CD4-positive, alpha-beta T cell treated with Interleukin-21 for 1 hour (primary cell): ENCODE measurements at regions not wholly inside any gene's neighbourhood (a gene's known extent, or its start where the extent isn't known, plus 50 kb on each side); places are given as distances from the start of the nearest gene placed in this dataset.

Experiments used
- DNase-seq: peaks from one replicate; pipeline ENCODE4 v3.0.0-alpha.2; 2020

GRCh38 chr1:36602184-36602583 lies 119.5 kb upstream of the CSF3R start:
- DNase-seq, result no peak

- no peak for DNase-seq
Observed at GRCh38 chr1:36599828-36600227, 117.1 kb upstream of the CSF3R start.

DNA sequence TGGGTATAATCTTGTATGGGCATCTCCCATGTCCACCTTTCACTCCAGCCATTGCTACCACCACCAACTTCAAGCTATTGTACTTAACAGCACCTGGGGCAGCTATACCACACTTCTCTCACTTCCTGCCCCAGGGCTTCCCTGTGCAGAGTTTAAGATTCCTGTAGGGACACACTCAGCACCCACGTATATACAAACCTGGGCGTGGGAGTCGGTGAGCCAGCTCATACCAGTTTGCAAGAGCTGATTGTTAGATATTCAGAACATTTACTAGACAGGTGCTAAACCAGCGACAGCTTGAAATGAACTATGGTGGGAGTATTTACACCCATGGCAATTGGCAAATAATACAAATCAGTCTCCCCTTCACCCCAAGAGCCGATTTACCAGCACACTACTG lies 114.8 kb upstream of the CSF3R start:
- no peak for DNase-seq

- DNase-seq, result no peak
Observed at GRCh38 chr1:36595921-36596320, 113.2 kb upstream of the CSF3R start.

GRCh38 chr1:36595349-36595748 lies 112.6 kb upstream of the CSF3R start:
- no peak for DNase-seq

GRCh38 chr1:36594023-36594422 lies 111.3 kb upstream of the CSF3R start:
- DNase-seq, result no peak

GRCh38 chr1:36591278-36591677 lies 108.6 kb upstream of the CSF3R start:
- DNase-seq, result no peak

GRCh38 chr1:36590771-36591170 lies 108.1 kb upstream of the CSF3R start:
- DNase-seq, result no peak

GRCh38 chr1:36590264-36590663 lies 107.6 kb upstream of the CSF3R start:
- no peak for DNase-seq

DNA sequence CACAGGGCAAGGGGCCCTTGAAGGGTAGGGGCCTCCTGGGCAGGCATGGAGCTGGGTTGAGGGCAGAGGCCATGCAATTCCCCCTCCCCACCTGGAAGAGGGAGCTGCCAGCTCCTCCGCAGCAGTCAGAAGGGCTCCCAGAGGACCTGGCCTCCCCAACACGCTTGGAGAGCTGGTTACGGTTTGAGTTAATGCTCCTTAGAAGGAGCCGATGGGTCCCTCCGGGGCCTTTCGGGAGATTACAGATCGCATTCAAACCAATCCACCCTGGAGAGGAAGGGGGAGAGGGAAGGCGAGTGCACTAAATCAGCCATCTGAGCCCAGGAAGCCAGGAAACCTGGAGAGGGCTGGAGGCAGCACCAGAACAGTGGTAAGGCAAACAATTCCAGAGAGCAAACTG lies 106.3 kb upstream of the CSF3R start:
- no peak for DNase-seq

DNA sequence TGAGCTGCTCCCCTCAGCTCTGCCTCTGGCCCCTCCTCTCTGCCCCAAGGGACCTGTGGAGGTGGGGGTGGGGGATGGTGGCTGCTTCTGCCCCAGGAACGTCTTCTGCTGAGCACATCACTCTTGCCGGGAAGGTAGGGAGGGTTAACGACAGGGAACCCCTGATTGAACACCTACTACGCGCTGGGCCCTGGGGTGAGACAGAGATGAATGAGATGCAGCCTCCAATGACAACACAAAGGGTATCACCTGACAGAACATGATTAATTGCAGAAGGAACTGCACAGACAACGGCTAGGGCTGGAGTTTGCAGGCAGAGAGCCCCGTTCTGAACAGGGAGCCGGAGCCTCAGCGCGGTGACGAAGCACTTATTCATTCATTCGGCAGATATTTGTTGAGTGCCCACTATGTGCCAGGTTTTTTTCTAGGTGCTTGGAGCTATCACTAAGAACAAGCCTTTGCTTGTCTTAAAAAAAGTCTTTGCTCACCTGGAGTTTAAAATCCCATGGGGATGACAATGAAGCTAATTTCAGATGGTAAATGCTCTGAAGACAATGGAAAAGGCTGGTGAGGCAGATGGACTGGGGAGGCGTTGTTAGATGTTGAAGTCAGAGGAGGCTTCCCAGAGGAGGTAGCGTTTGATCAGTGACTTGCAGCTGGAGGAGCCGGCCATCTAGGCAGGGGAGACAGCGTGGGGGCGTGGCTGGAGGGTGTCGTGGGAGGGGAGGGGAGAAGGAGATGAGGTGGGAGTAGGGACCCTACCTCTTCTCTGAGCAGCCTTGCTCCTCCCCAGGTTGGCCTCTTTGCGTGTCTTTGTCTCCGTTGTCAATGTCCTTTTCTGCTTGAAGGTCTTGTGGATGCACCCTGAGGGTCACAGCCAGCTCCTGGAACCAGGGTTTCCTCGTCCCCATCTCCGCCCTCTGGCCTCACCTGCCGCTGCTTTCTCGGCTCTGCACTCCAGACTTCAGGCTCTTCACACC lies 103.1 kb upstream of the CSF3R start:
- no peak for DNase-seq

GRCh38 chr1:36584874-36585453 lies 102.3 kb upstream of the CSF3R start:
- no peak for DNase-seq

- no peak for DNase-seq
Observed at GRCh38 chr1:36583980-36584782, 101.5 kb upstream of the CSF3R start.

DNA sequence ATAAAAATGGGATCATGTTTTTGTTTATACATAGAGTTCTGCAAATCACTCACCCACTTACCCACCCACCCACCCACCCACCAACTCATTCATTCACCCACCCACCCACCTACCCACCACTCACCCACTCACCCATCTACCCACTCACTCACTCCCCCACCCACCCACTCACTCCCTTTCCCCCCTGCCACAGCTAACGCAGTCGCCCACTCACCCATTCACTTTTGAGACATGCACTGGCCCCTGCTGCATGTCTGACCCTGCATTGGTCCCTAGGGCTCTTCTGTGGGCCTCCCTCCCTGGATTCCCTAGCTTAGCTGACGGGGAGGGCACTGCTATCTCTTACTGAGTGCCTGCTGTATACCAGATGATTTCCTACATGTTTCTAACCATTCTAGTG lies 100.4 kb upstream of the CSF3R start:
- no peak for DNase-seq

DNA sequence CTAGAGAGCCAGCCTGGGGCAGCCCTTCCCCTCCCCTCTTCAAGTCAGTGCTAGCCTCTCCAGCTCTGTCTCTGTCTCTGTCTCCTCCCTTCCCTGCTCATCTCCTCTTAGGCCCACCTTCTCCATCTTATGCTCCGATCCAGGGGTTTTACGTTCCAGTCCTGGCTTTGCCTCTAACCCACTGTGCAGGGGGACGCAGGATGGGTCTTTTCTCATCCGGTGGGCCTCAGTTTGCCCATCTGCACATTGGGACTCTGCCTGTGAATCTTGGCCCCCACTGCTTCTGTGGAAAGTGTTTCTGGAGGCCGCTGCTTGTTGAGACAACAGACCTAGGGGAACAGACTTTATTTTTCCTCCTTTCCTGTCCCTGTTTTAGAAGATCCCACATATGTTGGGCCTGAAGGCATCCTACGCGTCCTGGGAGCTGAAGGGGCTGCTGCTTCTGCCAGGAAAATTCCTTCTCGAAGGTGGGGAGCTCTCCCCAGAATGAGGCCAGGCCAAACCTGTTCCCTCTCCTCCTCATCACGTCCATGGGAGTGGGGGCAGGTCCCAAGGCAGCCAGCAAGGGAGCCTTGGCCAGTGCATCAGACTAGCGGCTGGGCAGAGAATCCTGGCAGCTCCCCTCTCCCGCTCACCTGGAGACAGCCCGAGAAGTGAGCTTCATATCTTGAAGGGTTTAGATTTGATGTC lies 99.5 kb upstream of the CSF3R start:
- DNase-seq, result no peak

DNA sequence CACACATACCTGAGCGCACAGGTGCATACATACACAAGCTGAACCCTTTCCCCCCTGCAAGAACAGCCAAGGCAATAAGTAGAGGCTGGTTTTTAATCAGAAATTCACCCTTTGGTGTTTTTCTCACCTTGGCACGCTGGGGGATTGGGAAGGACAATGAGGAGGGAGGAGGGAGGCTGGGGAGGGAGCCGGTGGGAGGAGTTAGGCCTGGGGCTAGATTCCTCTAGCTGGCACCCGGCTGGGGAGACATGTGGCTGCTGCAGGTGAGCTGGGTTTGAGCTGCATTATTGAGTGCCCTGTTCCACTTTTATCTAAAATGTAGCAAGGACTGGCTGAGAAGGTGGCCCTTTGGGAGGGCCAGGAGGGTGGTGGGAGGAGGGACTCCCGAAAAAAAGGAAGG lies 97.8 kb upstream of the CSF3R start:
- no peak for DNase-seq

DNA sequence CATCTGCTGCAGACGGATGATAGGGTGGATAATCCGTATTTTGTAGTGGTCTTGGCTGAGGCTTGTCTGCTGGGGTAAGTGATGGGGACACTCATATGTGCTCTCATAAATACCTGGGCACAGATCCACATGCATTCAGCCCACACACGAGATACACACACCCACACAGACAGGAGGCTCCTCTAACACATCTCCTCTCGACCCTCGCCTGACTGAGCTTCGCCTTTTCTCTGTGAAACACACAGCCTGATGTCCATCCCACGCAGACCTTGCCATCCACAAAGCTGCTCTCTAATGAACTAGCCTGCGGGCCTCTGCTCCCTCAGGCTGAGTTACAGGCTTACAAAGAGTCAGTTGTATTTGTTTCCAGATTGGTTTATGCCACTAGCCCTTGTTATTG lies 96.3 kb upstream of the CSF3R start:
- DNase-seq, result no peak

DNA sequence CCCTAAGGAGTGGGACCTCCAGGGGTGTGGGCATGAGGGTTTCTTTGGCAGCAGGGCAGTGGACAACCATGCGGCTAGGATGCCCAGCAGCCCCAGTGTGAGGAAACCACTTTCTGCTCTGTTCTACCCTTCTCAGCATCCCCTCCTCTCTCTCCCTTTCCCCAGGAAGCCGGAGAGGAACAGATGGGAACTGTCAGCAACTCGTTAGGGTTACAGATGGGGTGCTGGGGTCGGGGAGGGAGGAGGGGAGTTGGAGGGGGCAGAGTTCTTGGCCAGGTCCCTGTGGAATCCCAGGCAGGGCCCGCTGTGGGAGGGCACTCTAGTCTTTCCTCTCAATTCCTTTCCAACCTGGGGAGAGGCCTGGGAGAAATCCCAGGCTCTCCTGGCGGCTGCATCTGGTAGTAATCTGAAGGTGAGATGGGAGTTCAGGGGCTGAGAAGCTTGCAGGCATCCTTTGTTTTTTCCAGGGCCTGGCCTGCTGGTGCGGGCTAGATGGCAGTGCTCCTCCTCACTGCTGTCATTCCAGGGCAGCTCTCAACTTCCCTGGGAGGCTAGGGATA lies 93.9 kb upstream of the CSF3R start:
- no peak for DNase-seq

DNA sequence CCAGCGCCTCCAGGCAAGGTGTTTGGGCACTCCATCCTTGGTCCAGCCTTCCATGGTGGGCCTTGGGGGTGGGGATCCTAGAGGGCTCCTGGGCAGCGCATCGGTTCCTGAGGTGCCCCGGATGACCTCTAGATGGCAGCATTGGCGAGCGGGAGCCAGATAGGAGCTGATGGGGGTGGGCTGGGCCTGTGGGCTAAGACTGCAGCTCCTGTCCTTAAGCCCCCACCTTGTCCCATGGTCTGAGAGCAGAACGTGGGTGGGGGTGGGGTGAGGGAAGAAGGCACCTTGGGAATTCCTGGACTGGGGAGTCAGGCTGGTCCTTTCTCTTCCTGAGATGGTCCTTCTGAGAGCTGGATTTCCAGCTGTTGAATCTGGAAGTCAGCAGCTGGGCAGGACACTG lies 93.4 kb upstream of the CSF3R start:
- peak; percentile 37 for DNase-seq

DNA sequence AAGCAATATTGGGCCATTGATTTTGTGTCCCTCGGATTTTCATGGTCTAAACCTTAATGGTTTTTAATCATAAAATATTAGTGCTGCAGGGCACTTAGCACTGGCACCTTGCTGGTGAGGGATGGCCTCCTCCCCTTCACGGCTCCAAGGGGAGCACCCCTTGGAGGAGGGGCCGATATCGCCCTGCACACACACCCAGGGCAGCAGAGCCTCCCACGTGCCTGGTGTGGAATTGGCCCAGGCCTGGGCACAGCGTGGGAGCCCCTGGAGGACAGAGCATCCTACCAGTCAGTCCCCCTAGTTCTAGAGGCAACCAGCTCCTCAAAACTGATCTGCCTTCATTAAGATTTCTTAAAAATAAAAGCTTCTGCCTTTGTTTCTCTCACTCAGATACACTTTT lies 90.7 kb upstream of the CSF3R start:
- DNase-seq, result no peak

DNA sequence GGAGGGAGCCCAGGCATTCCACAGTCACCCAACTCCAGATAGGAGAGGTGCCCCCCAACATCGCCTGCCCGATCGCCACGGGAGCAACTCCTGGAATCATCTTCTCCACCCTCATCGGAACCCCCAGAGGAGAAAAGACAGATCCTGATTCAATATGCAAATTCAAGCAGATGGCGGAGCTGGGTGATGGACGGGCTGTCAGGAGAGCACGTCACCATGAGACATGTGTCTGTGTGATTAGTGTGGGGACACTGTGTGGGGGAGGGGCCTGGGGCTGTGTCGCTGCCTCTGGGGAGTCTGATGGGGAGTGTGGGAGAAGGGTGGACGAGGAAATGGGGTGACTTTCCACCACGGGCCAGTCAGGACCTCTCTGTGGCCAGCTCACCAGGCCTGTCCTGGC lies 90.2 kb upstream of the CSF3R start:
- DNase-seq, result no peak

GRCh38 chr1:36572142-36572715 lies 89.5 kb upstream of the CSF3R start:
- no peak for DNase-seq
